Retinal pigment epithelial cell (primary cell): ENCODE measurements at regions not wholly inside any gene's neighbourhood (a gene's known extent, or its start where the extent isn't known, plus 50 kb on each side); places are given as distances from the start of the nearest gene placed in this dataset.

ENCODE experiments used
- DNase-seq: peaks from one replicate; pipeline ENCODE4 v3.0.0-alpha.2; 2010; ENCODE audit warnings: low read depth
- H3K4me3 ChIP-seq: 2 replicates; pipeline ENCODE4 v1.5.1; 2011; ENCODE audit warnings: mild to moderate bottlenecking, low read length, control low read depth, moderate library complexity
- CTCF ChIP-seq: conservative IDR thresholded peaks from 2 replicates; pipeline ENCODE4 v1.5.1; 2011; ENCODE audit warnings: low read depth, low read length, control low read depth, inconsistent platforms

GRCh38 chr3:107117156-107117555 is 260.1 kb upstream of the CCDC54 start:
- H3K4me3 ChIP-seq = no peak overlapping the region
- no peak for TF ChIP-seq CTCF
- DNase-seq = no peak

GRCh38 chr3:107117922-107118536 is 259.2 kb upstream of the CCDC54 start:
- H3K4me3 ChIP-seq = no peak overlapping the region
- peak; percentile 67 for TF ChIP-seq CTCF
- peak; percentile 34 for DNase-seq

GRCh38 chr3:107124885-107125284 is 252.4 kb upstream of the CCDC54 start:
- DNase-seq = peak; percentile 57
- H3K4me3 ChIP-seq = no peak overlapping the region

GRCh38 chr3:107128946-107129345 is 248.3 kb upstream of the CCDC54 start:
- H3K4me3 ChIP-seq = no peak overlapping the region
- TF ChIP-seq CTCF = no peak
- peak; percentile 41 for DNase-seq

More at GRCh38 chr3:107124885-107125284, 252.4 kb upstream of the CCDC54 start:
- TF ChIP-seq CTCF = no peak

GRCh38 chr3:107130089-107130700 is 247.0 kb upstream of the CCDC54 start:
- no peak overlapping the region for H3K4me3 ChIP-seq
- DNase-seq = no peak
- no peak for TF ChIP-seq CTCF

- TF ChIP-seq CTCF = no peak
- DNase-seq = no peak
Observed at GRCh38 chr3:107132674-107133073, 244.6 kb upstream of the CCDC54 start.

GRCh38 chr3:107133891-107134290 is 243.3 kb upstream of the CCDC54 start:
- no peak for DNase-seq
- TF ChIP-seq CTCF = no peak
- no peak overlapping the region for H3K4me3 ChIP-seq

More at GRCh38 chr3:107132674-107133073, 244.6 kb upstream of the CCDC54 start:
- H3K4me3 ChIP-seq = no peak overlapping the region
